ENCODE measurements at regions not wholly inside any gene's neighbourhood (a gene's known extent, or its start where the extent isn't known, plus 50 kb on each side); places are given as distances from the start of the nearest gene placed in this dataset.

DNA sequence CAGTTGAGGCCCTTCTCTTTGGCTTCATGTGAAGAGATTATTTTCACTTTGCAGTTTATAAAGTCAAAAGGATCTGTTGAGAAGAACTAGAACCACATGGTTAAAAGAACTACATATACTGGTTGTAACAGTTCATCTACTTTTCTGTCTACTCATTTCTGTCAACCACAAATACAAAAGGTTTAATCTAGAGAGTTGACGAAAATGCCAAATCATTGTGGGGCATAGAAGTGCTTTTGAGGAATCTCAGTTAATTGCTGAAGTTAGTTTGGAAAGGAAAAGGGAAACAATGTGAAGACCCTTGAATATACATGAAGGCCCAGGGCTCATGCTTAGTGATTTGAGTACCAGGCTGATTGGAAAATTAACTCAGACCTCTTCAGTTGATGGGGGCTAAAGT is 415.7 kb upstream of the ZP4 start:
- Histone ChIP-seq H3K9me3 (no peaks in the 10 kb centered on the region), H3K4me3 (no peak overlapping the region), H3K27me3 (no peaks in the 10 kb centered on the region), H3K27ac (no peak overlapping the region), H3K36me3 (no peaks in the 10 kb centered on the region), H3K4me1 (no peaks in the 10 kb centered on the region)
- no peak for TF ChIP-seq POLR2A (IDR thresholded peaks at IDR 0.05)
- TF ChIP-seq, protein P1, sequence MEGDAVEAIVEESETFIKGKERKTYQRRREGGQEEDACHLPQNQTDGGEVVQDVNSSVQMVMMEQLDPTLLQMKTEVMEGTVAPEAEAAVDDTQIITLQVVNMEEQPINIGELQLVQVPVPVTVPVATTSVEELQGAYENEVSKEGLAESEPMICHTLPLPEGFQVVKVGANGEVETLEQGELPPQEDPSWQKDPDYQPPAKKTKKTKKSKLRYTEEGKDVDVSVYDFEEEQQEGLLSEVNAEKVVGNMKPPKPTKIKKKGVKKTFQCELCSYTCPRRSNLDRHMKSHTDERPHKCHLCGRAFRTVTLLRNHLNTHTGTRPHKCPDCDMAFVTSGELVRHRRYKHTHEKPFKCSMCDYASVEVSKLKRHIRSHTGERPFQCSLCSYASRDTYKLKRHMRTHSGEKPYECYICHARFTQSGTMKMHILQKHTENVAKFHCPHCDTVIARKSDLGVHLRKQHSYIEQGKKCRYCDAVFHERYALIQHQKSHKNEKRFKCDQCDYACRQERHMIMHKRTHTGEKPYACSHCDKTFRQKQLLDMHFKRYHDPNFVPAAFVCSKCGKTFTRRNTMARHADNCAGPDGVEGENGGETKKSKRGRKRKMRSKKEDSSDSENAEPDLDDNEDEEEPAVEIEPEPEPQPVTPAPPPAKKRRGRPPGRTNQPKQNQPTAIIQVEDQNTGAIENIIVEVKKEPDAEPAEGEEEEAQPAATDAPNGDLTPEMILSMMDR (IDR thresholded peaks at IDR 0.05): no peak
- DNase-seq: no peak

DNA sequence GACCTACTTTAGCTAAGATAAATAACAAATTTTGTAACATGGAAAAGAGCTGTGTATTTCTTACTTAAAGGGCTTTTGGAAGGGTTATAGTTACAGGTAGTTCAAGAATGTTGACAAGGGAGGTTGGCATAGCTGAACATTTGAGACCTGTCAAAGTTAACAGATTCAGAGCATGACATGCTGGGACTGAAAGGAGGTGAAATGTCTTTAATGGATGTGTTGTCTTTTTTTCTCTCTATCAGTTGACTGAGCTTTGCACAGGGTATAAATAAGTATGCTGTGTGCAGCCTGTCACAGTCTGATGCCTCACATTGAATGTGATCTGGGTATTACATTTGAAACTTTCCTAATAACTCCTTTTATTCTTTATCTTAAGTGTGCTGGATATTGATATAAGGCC is 411.9 kb upstream of the ZP4 start:
- H3K4me1 ChIP-seq: no peaks in the 10 kb centered on the region

DNA sequence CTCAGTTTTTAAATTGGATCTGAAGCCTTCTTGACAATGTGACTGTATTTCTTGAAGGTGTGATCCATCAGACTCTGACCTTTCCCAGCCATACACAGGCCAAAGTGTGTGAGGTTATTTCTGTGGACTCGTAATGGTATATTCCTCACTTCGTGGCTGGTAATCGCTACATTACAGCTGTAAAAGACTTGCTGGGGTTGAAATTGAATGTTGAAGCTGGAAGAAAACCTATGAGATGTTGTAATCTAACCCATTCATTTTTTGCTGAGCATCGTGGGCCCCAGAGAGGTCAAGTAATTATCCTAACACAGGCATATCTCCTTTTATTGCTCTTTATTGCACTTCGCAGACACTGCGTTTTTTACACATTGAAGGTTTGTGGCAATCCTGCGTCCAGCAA is 405.6 kb upstream of the ZP4 start:
- peak in 1 of 3 donors; percentile 47 for DNase-seq
- Histone ChIP-seq H3K4me1 (no peaks in the 10 kb centered on the region), H3K9me3 (no peaks in the 10 kb centered on the region), H3K4me3 (no peak overlapping the region), H3K27ac (peak overlapping the region in 1 of 4 donors; percentile 44), H3K27me3 (no peaks in the 10 kb centered on the region), H3K36me3 (no peaks in the 10 kb centered on the region)
- TF ChIP-seq, protein P1 (IDR thresholded peaks at IDR 0.05): no peak
- no peak for TF ChIP-seq POLR2A (IDR thresholded peaks at IDR 0.05)

More for the DNA sequence above, 411.9 kb upstream of the ZP4 start:
- TF ChIP-seq, protein P1 (IDR thresholded peaks at IDR 0.05): no peak
- TF ChIP-seq POLR2A (IDR thresholded peaks at IDR 0.05): no peak
- Histone ChIP-seq H3K36me3 (no peaks in the 10 kb centered on the region), H3K9me3 (no peaks in the 10 kb centered on the region), H3K27me3 (no peaks in the 10 kb centered on the region), H3K27ac (no peak overlapping the region), H3K4me3 (no peak overlapping the region)
- DNase-seq: no peak

DNA sequence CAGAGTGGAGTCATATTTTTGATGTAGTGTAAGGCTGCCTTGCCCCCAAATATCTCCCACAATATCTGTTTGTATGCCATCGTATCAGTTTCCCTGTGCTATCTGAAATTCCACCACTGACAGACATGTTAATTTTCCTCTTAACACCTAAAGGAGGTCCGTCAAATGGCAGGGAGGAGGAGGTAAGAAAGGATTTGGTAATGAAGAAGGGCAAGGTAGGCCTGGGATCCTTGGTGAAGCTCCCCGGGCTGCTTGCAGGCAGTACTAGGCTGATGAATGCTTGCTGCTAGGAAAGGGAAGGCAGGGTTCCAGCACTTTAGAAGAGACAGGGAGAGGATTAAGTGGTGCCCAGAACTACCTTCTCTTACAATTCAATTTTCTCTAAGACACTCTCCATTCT is 402.4 kb upstream of the ZP4 start:
- no peak for TF ChIP-seq POLR2A (IDR thresholded peaks at IDR 0.05)
- TF ChIP-seq, protein P1 (IDR thresholded peaks at IDR 0.05): no peak
- DNase-seq: no peak
- no peaks in the 10 kb centered on the region for H3K27me3 ChIP-seq

DNA sequence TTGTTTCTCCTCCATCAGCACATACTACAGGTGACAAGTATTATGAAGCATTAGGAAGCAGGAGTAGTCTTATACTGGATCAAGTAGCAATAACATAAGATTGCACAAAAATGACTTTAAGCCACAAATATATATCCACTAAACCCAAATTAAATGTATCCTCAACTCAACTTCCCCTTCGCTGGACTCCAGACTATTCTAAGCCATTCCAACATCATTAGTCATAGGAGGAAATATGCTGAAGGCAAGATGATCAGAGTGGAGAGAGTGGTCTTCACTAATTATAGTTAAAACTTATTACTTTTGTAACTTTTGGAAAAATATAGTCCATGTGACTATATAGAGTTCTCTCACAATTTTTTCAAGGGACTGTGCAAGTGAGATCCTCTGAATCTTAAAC is 390.7 kb upstream of the ZP4 start:
- Histone ChIP-seq H3K4me3 (no peak overlapping the region), H3K4me1 (no peaks in the 10 kb centered on the region), H3K9me3 (no peaks in the 10 kb centered on the region), H3K27ac (no peak overlapping the region), H3K27me3 (no peaks in the 10 kb centered on the region), H3K36me3 (no peaks in the 10 kb centered on the region)
- no peak for DNase-seq
- no peak for TF ChIP-seq POLR2A (IDR thresholded peaks at IDR 0.05)
- TF ChIP-seq, protein P1 (IDR thresholded peaks at IDR 0.05): no peak

More for the DNA sequence above, 402.4 kb upstream of the ZP4 start:
- H3K4me3 ChIP-seq: no peak overlapping the region
- H3K9me3 ChIP-seq: no peaks in the 10 kb centered on the region
- H3K4me1 ChIP-seq: no peaks in the 10 kb centered on the region
- no peak overlapping the region for H3K27ac ChIP-seq
- no peaks in the 10 kb centered on the region for H3K36me3 ChIP-seq
